ENCODE measurements at regions not wholly inside any gene's neighbourhood (a gene's known extent, or its start where the extent isn't known, plus 50 kb on each side); places are given as distances from the start of the nearest gene placed in this dataset.

GRCh38 chr9:31103836-31104235 lies 1280.6 kb upstream of the ACO1 start:
- DNase-seq (ENCODE audit: low spot score) (no peak), FAIRE-seq (no peak)

- FAIRE-seq (no peak), DNase-seq (ENCODE audit: low spot score) (no peak)
Measured at GRCh38 chr9:31104249-31104648, 1280.2 kb upstream of the ACO1 start.

GRCh38 chr9:31112491-31112890 lies 1272.0 kb upstream of the ACO1 start:
- no peak for DNase-seq (ENCODE audit: low spot score)
- no peak for FAIRE-seq

GRCh38 chr9:31114346-31114745 lies 1270.1 kb upstream of the ACO1 start:
- no peak for DNase-seq (ENCODE audit: low spot score)
- no peak for FAIRE-seq

- FAIRE-seq (no peak), DNase-seq (ENCODE audit: low spot score) (peak; percentile 14)
Measured at GRCh38 chr9:31119890-31120454, 1264.5 kb upstream of the ACO1 start.

GRCh38 chr9:31124389-31124788 lies 1260.1 kb upstream of the ACO1 start:
- FAIRE-seq (no peak), DNase-seq (ENCODE audit: low spot score) (no peak)

- no peak for FAIRE-seq
- DNase-seq (ENCODE audit: low spot score) = no peak
Measured at GRCh38 chr9:31135567-31135966, 1248.9 kb upstream of the ACO1 start.

GRCh38 chr9:31136524-31136923 lies 1247.9 kb upstream of the ACO1 start:
- no peak for DNase-seq (ENCODE audit: low spot score)
- FAIRE-seq = no peak

- DNase-seq (ENCODE audit: low spot score) = peak; percentile 79
Measured at GRCh38 chr9:31137176-31138160, 1247.0 kb upstream of the ACO1 start.

GRCh38 chr9:31140316-31140715 lies 1244.1 kb upstream of the ACO1 start:
- DNase-seq (ENCODE audit: low spot score) (no peak), FAIRE-seq (no peak)

More at GRCh38 chr9:31137176-31138160, 1247.0 kb upstream of the ACO1 start:
- FAIRE-seq = peak; percentile 70

- FAIRE-seq = no peak
- no peak for DNase-seq (ENCODE audit: low spot score)
Measured at GRCh38 chr9:31142456-31142855, 1242.0 kb upstream of the ACO1 start.

GRCh38 chr9:31144614-31145013 lies 1239.8 kb upstream of the ACO1 start:
- DNase-seq (ENCODE audit: low spot score) (no peak), FAIRE-seq (no peak)

- FAIRE-seq (no peak), DNase-seq (ENCODE audit: low spot score) (no peak)
Measured at GRCh38 chr9:31146485-31147166, 1237.8 kb upstream of the ACO1 start.

GRCh38 chr9:31153250-31153840 lies 1231.1 kb upstream of the ACO1 start:
- no peak for FAIRE-seq

GRCh38 chr9:31166516-31166915 lies 1217.9 kb upstream of the ACO1 start:
- FAIRE-seq = no peak
- no peak for DNase-seq (ENCODE audit: low spot score)

More at GRCh38 chr9:31153250-31153840, 1231.1 kb upstream of the ACO1 start:
- peak; percentile 18 for DNase-seq (ENCODE audit: low spot score)

GRCh38 chr9:31168161-31168560 lies 1216.3 kb upstream of the ACO1 start:
- no peak for FAIRE-seq
- no peak for DNase-seq (ENCODE audit: low spot score)

GRCh38 chr9:31174681-31175080 lies 1209.8 kb upstream of the ACO1 start:
- no peak for DNase-seq (ENCODE audit: low spot score)
- no peak for FAIRE-seq

- FAIRE-seq (no peak), DNase-seq (ENCODE audit: low spot score) (no peak)
Measured at GRCh38 chr9:31183866-31184265, 1200.6 kb upstream of the ACO1 start.

- no peak for FAIRE-seq
- DNase-seq (ENCODE audit: low spot score) = no peak
Measured at GRCh38 chr9:31185831-31186230, 1198.6 kb upstream of the ACO1 start.

- no peak for DNase-seq (ENCODE audit: low spot score)
- no peak for FAIRE-seq
Measured at GRCh38 chr9:31188496-31188895, 1195.9 kb upstream of the ACO1 start.

- no peak for FAIRE-seq
- peak; percentile 13 for DNase-seq (ENCODE audit: low spot score)
Measured at GRCh38 chr9:31210978-31211570, 1173.4 kb upstream of the ACO1 start.

Data from urothelium cell line (cell line).